Hepatocyte (in vitro differentiated cells): ENCODE measurements at regions not wholly inside any gene's neighbourhood (a gene's known extent, or its start where the extent isn't known, plus 50 kb on each side); places are given as distances from the start of the nearest gene placed in this dataset.

Experiments used
- DNase-seq: peaks from one replicate; pipeline ENCODE4 v3.0.0-alpha.2; 2016; ENCODE audit warnings: low spot score
- H2AFZ ChIP-seq: fragments of 200-600 bp; sonication (generic); 2 replicates; pipeline ENCODE4 v1.6.0; 2016; ENCODE audit warnings: antibody characterized with exemption, mild to moderate bottlenecking
- H3K27ac ChIP-seq: fragments of 200-600 bp; sonication (generic); 2 replicates; pipeline ENCODE4 v1.5.1; 2016; ENCODE audit warnings: mild to moderate bottlenecking
- H3K27me3 ChIP-seq: fragments of 200-600 bp; sonication (generic); 2 replicates; pipeline ENCODE4 v1.6.1; 2016
- H3K36me3 ChIP-seq: fragments of 200-600 bp; sonication (generic); replicated peaks from 2 replicates; pipeline ENCODE4 v1.5.1; 2016; ENCODE audit warnings: low read depth; ENCODE audit not compliant: insufficient read depth
- H3K4me1 ChIP-seq: fragments of 200-600 bp; sonication (generic); 2 replicates; pipeline ENCODE4 v1.5.1; 2016; ENCODE audit warnings: mild to moderate bottlenecking, moderate library complexity; ENCODE audit not compliant: insufficient read depth
- H3K4me2 ChIP-seq: fragments of 200-600 bp; sonication (generic); 2 replicates; pipeline ENCODE4 v1.6.0; 2016
- H3K4me3 ChIP-seq: fragments of 200-600 bp; sonication (generic); 2 replicates; pipeline ENCODE4 v1.5.1; 2016; ENCODE audit warnings: mild to moderate bottlenecking
- H3K79me2 ChIP-seq: fragments of 200-600 bp; sonication (generic); 2 replicates; pipeline ENCODE4 v1.6.0; 2017; ENCODE audit warnings: mild to moderate bottlenecking
- H3K9me2 ChIP-seq: fragments of 200-600 bp; sonication (generic); replicated peaks from 2 replicates; pipeline ENCODE4 v1.6.0; 2017; ENCODE audit warnings: mild to moderate bottlenecking; ENCODE audit not compliant: insufficient read depth
- H3K9me3 ChIP-seq: fragments of 200-600 bp; sonication (generic); 2 replicates; pipeline ENCODE4 v1.5.1; 2016; ENCODE audit warnings: low read depth, mild to moderate bottlenecking
- H4K20me1 ChIP-seq: fragments of 200-600 bp; sonication (generic); 2 replicates; pipeline ENCODE4 v1.6.0; 2016; ENCODE audit warnings: mild to moderate bottlenecking; ENCODE audit not compliant: insufficient read depth, poor library complexity, severe bottlenecking
- EZH2 ChIP-seq: fragments of 200-600 bp; sonication (generic); IDR thresholded peaks from 2 replicates; pipeline ENCODE4 v1.6.1; 2016; ENCODE audit warnings: antibody characterized with exemption, mild to moderate bottlenecking, borderline replicate concordance
- EZH2phosphoT487 ChIP-seq: fragments of 200-600 bp; sonication (generic); IDR thresholded peaks from one replicate; pipeline ENCODE4 v1.6.1; 2018; ENCODE audit warnings: antibody characterized with exemption, mild to moderate bottlenecking, low read depth, moderate library complexity; ENCODE audit not compliant: unreplicated experiment, severe bottlenecking
- WGBS: methylation state at CpG from one replicate; pipeline ENCODE4 v1.1.6; 2016; ENCODE audit warnings: low lambda C conversion rate; ENCODE audit errors: missing lambda C conversion rate; 5-methylcytosine and 5-hydroxymethylcytosine counted together
- TF ChIP-seq, protein P1 (sequence below): fragments of 200-600 bp; sonication (generic); IDR thresholded peaks from 2 replicates; pipeline ENCODE4 v1.5.1; 2016; ENCODE audit warnings: antibody characterized with exemption, mild to moderate bottlenecking; ENCODE audit not compliant: poor library complexity

GRCh38 chr13:109868578-109869311 lies 82.4 kb upstream of the IRS2 start:
- Histone ChIP-seq H3K4me1 (peaks cover 9% of the 10 kb centered on the region), H3K27me3 (no peaks in the 10 kb centered on the region), H3K4me2 (no peak overlapping the region), H2AFZ (no peak overlapping the region), H3K4me3 (no peak overlapping the region), H3K79me2 (no peaks in the 10 kb centered on the region), H3K27ac (peak overlapping the region; percentile 29), H3K36me3 (no peaks in the 10 kb centered on the region), H4K20me1 (no peaks in the 10 kb centered on the region), H3K9me2 (no peaks in the 10 kb centered on the region), H3K9me3 (no peaks in the 10 kb centered on the region)
- peak; percentile 23 for DNase-seq
- 68% methylated on average over 3 of the region's 3 CpGs for WGBS
- TF ChIP-seq EZH2 (no peak), EZH2phosphoT487 (no peak)
- TF ChIP-seq, protein P1, sequence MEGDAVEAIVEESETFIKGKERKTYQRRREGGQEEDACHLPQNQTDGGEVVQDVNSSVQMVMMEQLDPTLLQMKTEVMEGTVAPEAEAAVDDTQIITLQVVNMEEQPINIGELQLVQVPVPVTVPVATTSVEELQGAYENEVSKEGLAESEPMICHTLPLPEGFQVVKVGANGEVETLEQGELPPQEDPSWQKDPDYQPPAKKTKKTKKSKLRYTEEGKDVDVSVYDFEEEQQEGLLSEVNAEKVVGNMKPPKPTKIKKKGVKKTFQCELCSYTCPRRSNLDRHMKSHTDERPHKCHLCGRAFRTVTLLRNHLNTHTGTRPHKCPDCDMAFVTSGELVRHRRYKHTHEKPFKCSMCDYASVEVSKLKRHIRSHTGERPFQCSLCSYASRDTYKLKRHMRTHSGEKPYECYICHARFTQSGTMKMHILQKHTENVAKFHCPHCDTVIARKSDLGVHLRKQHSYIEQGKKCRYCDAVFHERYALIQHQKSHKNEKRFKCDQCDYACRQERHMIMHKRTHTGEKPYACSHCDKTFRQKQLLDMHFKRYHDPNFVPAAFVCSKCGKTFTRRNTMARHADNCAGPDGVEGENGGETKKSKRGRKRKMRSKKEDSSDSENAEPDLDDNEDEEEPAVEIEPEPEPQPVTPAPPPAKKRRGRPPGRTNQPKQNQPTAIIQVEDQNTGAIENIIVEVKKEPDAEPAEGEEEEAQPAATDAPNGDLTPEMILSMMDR: no peak

DNA sequence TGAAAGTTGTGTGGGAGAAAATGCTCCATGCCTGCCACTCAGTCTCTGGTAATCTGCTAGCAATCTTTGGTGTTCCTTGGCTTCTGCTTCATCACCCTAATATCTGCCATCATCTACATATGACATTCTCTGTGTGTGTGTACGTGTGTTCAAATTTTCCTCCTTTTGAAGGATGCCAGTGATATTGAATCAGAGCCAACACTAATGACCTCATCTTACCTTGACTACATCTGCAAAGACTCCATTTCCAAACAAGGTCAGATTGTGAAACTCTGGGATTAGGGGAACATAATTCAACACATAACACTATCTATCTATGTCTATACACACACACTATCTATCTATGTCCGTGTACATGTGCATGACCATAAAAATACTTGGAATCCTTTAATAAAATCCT lies 81.4 kb upstream of the IRS2 start:
- H3K9me3 ChIP-seq: no peaks in the 10 kb centered on the region
- H3K4me2 ChIP-seq: no peak overlapping the region
- no peaks in the 10 kb centered on the region for H3K9me2 ChIP-seq
- H3K27me3 ChIP-seq: no peaks in the 10 kb centered on the region
- no peak overlapping the region for H3K27ac ChIP-seq
- no peak overlapping the region for H2AFZ ChIP-seq
- H3K36me3 ChIP-seq: no peaks in the 10 kb centered on the region
- DNase-seq: peak; percentile 32
- no peaks in the 10 kb centered on the region for H4K20me1 ChIP-seq
- TF ChIP-seq, protein P1: no peak
- no peak for TF ChIP-seq EZH2phosphoT487
- no peak for TF ChIP-seq EZH2
- peaks cover 9% of the 10 kb centered on the region for H3K4me1 ChIP-seq
- H3K4me3 ChIP-seq: no peak overlapping the region
- WGBS: 44% methylated on average over 2 of the region's 2 CpGs
- H3K79me2 ChIP-seq: no peaks in the 10 kb centered on the region

DNA sequence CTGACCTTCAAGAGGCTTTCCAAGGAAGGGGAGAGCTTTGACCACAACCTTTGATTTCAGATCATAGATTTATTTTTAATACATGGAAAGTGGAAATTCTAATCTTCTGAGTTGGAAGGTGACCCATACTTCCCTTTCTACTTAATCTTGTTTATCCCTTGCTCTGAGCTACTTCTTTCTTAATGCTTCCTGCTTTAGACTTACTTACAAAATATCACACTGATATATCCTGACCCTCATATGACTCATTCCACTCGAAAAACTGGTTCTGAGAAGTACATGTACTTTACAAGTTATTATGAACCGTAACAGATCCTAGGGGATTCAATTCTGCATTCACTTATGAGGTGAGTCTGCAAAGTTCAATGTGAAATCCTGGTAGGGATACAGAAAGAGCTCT lies 76.2 kb upstream of the IRS2 start:
- DNase-seq: no peak
- no peaks in the 10 kb centered on the region for H3K36me3 ChIP-seq
- TF ChIP-seq EZH2 (no peak), EZH2phosphoT487 (no peak)
- TF ChIP-seq, protein P1: no peak
- H3K4me1 ChIP-seq: no peaks in the 10 kb centered on the region
- WGBS: 42% methylated on average over 2 of the region's 2 CpGs
- H2AFZ ChIP-seq: no peak overlapping the region
- no peaks in the 10 kb centered on the region for H3K9me3 ChIP-seq
- no peaks in the 10 kb centered on the region for H4K20me1 ChIP-seq
- no peaks in the 10 kb centered on the region for H3K9me2 ChIP-seq
- H3K4me3 ChIP-seq: no peak overlapping the region
- H3K4me2 ChIP-seq: no peak overlapping the region
- H3K27ac ChIP-seq: peak overlapping the region; percentile 18
- no peaks in the 10 kb centered on the region for H3K79me2 ChIP-seq
- no peaks in the 10 kb centered on the region for H3K27me3 ChIP-seq
